Nephron (organoid): ENCODE measurements at regions not wholly inside any gene's neighbourhood (a gene's known extent, or its start where the extent isn't known, plus 50 kb on each side); places are given as distances from the start of the nearest gene placed in this dataset.
A peak's percentile ranks its signal among the peaks of the same experiment; 100 is the strongest.

Experiments used
- H3K27ac Mint-ChIP-seq, 3 experiments: 2 replicates each; pipeline ENCODE4 v1.8.0; 2020; ENCODE audit warnings: mixed read lengths in 3 of 3, mild to moderate bottlenecking in 2 of 3, moderate library complexity in 1 of 3
- H3K27me3 Mint-ChIP-seq: 2 replicates; pipeline ENCODE4 v1.8.0; 2021; ENCODE audit warnings: low read depth, mild to moderate bottlenecking, moderate library complexity, mixed read lengths
- H3K36me3 Mint-ChIP-seq: 2 replicates; pipeline ENCODE4 v1.8.0; 2020; ENCODE audit warnings: low read depth, mixed read lengths
- H3K4me1 Mint-ChIP-seq: 2 replicates; pipeline ENCODE4 v1.8.0; 2020; ENCODE audit warnings: mixed read lengths
- H3K4me3 Mint-ChIP-seq, 3 experiments: 2 replicates each; pipeline ENCODE4 v1.8.0; 2020; ENCODE audit warnings: mild to moderate bottlenecking in 3 of 3, mixed read lengths in 3 of 3, moderate library complexity in 2 of 3
- H3K9me3 Mint-ChIP-seq: 2 replicates; pipeline ENCODE4 v1.8.0; 2020; ENCODE audit warnings: mixed read lengths
- CTCF ChIP-seq, 3 experiments: fragments of 200-600 bp; sonication (generic); IDR thresholded peaks; one replicate each; pipeline ENCODE4 v1.5.0; 2021; ENCODE audit warnings: antibody characterized with exemption in 3 of 3; ENCODE audit not compliant: unreplicated experiment in 3 of 3

- peaks cover 38% of the 10 kb centered on the region for H3K27me3 Mint-ChIP-seq
- H3K27ac Mint-ChIP-seq = no peak overlapping the region
- peaks cover 10% of the 10 kb centered on the region for H3K4me1 Mint-ChIP-seq
- peak; percentile 30 to 39 (median 33) for TF ChIP-seq CTCF (IDR thresholded peaks at IDR 0.05; ENCODE audit: unreplicated experiment in 3 of 3)
- H3K9me3 Mint-ChIP-seq = peaks cover 9% of the 10 kb centered on the region
- H3K36me3 Mint-ChIP-seq = no peaks in the 10 kb centered on the region
- peak overlapping the region; percentile 56 to 67 (median 63) for H3K4me3 Mint-ChIP-seq
These were observed 146.2 kb upstream of the ECI2 start for GRCh38 chr6:4281341-4282293.

GRCh38 chr6:4280707-4281106 lies 145.3 kb upstream of the ECI2 start:
- no peak for TF ChIP-seq CTCF (IDR thresholded peaks at IDR 0.05; ENCODE audit: unreplicated experiment in 3 of 3)
- Mint-ChIP-seq H3K27ac (no peak overlapping the region), H3K4me3 (no peak overlapping the region), H3K4me1 (peaks cover 5% of the 10 kb centered on the region), H3K36me3 (no peaks in the 10 kb centered on the region), H3K27me3 (peaks cover 38% of the 10 kb centered on the region), H3K9me3 (peaks cover 9% of the 10 kb centered on the region)

- peaks cover 9% of the 10 kb centered on the region for H3K9me3 Mint-ChIP-seq
- no peak overlapping the region for H3K27ac Mint-ChIP-seq
- H3K27me3 Mint-ChIP-seq = peaks cover 34% of the 10 kb centered on the region
- no peaks in the 10 kb centered on the region for H3K36me3 Mint-ChIP-seq
- TF ChIP-seq CTCF (IDR thresholded peaks at IDR 0.05; ENCODE audit: unreplicated experiment in 3 of 3) = no peak
- peaks cover 5% of the 10 kb centered on the region for H3K4me1 Mint-ChIP-seq
- no peak overlapping the region for H3K4me3 Mint-ChIP-seq
These were observed 144.7 kb upstream of the ECI2 start for GRCh38 chr6:4280031-4280430.

GRCh38 chr6:4274382-4275082 lies 139.2 kb upstream of the ECI2 start:
- no peak overlapping the region for H3K4me3 Mint-ChIP-seq
- H3K36me3 Mint-ChIP-seq = no peaks in the 10 kb centered on the region
- no peak for TF ChIP-seq CTCF (IDR thresholded peaks at IDR 0.05; ENCODE audit: unreplicated experiment in 3 of 3)
- H3K27me3 Mint-ChIP-seq = peaks cover under 1% of the 10 kb centered on the region
- H3K27ac Mint-ChIP-seq = no peak overlapping the region
- peaks cover 9% of the 10 kb centered on the region for H3K9me3 Mint-ChIP-seq
- peaks cover 28% of the 10 kb centered on the region for H3K4me1 Mint-ChIP-seq

GRCh38 chr6:4272996-4273395 lies 137.6 kb upstream of the ECI2 start:
- peaks cover 4% of the 10 kb centered on the region for H3K9me3 Mint-ChIP-seq
- TF ChIP-seq CTCF (IDR thresholded peaks at IDR 0.05; ENCODE audit: unreplicated experiment in 3 of 3) = no peak
- H3K27ac Mint-ChIP-seq = no peak overlapping the region
- H3K27me3 Mint-ChIP-seq = no peaks in the 10 kb centered on the region
- H3K36me3 Mint-ChIP-seq = no peaks in the 10 kb centered on the region
- H3K4me3 Mint-ChIP-seq = no peak overlapping the region
- H3K4me1 Mint-ChIP-seq = peaks cover 29% of the 10 kb centered on the region
